GM18873 (cell line): ENCODE measurements at regions not wholly inside any gene's neighbourhood (a gene's known extent, or its start where the extent isn't known, plus 50 kb on each side); places are given as distances from the start of the nearest gene placed in this dataset.

Experiments
- ATAC-seq: cut with Tn5 transposase; IDR thresholded peaks from one replicate; pipeline ENCODE4 v1.9.1; 2021; ENCODE audit warnings: mild to moderate bottlenecking, moderate library complexity, moderate number of reproducible peaks; ENCODE audit not compliant: unreplicated experiment, low FRiP score

- no peak for ATAC-seq
Observed at GRCh38 chr3:5270666-5271371, 83.3 kb downstream of the EDEM1 start.

GRCh38 chr3:5271372-5271683 is 83.8 kb downstream of the EDEM1 start:
- no peak for ATAC-seq

- no peak for ATAC-seq
Observed at GRCh38 chr3:5272387-5272786, 84.9 kb downstream of the EDEM1 start.

- ATAC-seq = no peak
Observed at GRCh38 chr3:5274091-5274490, 86.6 kb downstream of the EDEM1 start.

DNA sequence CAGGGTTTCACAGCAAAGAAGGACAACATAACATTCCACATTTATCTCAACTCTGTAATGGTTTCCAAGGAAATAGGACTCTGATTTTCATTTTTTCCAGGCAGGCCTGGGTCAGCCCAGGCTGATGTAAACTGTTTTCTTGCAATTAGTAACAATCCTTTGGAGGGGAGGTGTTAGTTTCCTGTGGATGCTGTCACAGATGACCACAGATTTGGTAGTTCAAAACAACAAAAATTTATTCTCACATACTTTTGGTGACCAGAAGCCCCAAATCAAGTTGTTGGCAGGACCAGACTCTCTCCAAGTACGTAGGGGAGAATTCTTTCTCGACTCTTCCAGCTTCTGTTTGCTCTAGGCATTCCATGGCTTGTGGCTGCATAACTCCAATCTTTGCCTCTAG is 88.0 kb downstream of the EDEM1 start:
- ATAC-seq = no peak

DNA sequence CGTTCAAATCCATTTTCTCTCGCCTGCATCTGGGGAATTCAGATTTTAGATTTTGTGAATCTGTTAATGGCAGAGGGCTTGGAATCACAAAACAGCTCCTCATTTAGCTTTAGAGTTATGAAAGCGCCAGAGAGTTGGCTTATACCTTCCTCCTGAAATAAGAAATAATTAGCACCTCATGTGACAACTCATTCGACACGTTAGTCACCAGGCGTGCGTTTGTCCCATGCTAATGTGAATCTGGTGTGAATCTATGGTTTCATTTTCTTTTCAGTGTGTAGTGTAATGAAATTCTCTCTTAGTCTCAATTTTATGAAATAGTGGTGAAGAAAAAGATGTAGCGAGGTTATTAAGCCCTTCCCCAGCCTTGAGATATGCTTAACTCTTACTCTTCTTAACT is 89.4 kb downstream of the EDEM1 start:
- no peak for ATAC-seq

- ATAC-seq = no peak
Observed at GRCh38 chr3:5277612-5278236, 90.2 kb downstream of the EDEM1 start.

DNA sequence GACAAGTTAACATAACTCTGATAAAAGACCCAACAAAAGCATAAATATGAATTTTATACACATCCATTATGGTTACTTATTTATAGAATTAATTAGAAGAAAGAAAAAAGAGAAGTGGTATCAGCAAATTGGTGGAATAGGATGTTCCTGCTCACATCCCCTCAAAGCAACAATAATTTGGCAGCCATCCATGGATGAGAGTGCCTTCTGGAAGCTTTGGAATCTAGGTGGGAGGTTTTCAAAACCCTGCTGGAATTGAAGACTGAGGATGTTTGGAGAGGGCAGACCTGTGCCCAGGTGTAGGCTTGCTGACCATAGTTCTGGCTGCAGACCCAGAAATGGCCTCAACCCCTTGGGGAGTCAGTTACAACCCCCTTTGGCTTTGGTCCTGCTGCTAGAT is 91.2 kb downstream of the EDEM1 start:
- ATAC-seq = no peak

DNA sequence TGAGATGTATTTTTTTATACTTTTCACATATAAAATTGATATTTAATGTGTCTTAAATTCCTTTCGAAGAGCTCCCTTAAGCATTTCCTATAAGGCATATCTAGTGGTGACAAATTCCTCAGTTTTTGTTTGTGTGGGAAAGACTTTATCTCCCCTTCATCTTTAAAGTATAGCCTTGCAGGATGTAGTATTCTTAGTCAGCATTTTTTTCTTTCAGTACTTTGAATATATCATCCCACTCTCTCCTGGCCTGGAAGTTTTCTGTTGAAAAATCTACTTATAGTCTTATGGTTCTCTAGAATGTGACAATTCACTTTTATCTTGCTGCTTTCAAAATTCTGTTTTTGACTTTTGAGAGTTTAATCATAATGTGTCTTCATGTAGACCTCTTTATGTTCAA is 95.2 kb downstream of the EDEM1 start:
- ATAC-seq = no peak

DNA sequence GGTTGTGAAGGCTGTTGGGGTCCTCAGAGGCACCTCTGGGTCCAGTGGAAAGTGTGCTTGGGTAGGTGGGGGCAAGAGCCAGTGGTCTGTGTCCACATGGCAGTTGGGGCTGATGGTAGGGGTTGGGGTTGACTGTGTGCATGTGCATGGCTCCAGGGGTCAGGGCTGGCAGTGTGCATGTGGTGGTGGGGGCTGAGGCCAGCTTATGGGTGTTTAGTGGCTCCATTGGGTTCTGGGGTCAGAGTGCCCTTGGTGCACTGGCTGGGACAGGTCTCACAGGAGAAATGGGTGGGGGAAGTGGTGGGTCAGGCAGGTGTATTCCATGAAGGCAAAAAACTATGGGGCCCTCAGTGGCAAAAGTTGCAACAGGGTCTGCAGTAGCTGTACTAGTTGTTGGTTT is 97.9 kb downstream of the EDEM1 start:
- no peak for ATAC-seq

DNA sequence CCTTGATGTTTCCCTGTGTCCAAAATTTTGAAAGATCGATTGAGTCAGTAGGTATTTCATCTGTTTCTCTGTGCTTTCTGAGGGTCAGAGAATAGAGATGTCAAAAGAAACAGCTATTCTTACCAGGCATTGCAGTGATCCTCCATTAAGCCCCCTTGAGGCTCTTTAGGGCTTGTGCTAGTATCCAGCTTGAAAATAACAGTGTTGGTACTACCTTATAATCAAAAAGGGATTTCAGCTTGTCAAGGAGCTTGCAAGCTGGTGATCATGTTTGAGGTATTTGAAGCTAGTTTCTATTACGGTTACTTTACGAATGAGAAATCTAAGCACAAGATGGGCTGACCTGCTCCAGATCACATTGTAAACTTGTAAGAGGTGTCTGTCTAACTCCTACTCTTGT is 103.4 kb downstream of the EDEM1 start:
- ATAC-seq = no peak

GRCh38 chr3:5292512-5292911 is 105.0 kb downstream of the EDEM1 start:
- ATAC-seq = no peak

- ATAC-seq = no peak
Observed at GRCh38 chr3:5293207-5293606, 105.7 kb downstream of the EDEM1 start.

DNA sequence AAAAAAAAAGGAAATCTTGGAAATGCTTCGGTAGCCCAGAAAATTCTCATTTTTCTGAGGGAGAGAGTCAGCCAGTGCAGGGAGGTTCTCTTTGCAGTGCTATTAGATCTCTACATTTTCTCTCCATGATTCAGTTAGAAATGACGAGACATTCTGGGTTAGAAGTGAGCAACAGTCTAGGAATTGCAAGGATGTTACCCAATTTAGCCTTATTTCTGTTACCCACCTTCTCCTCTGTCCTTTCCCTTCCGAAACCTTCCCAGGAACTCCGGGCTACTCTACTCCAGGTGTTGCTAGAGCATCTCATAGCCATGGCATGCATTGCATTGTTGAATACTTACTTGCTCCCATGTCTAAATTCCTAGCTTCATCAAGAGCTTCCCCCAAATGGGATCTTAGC is 106.8 kb downstream of the EDEM1 start:
- no peak for ATAC-seq

DNA sequence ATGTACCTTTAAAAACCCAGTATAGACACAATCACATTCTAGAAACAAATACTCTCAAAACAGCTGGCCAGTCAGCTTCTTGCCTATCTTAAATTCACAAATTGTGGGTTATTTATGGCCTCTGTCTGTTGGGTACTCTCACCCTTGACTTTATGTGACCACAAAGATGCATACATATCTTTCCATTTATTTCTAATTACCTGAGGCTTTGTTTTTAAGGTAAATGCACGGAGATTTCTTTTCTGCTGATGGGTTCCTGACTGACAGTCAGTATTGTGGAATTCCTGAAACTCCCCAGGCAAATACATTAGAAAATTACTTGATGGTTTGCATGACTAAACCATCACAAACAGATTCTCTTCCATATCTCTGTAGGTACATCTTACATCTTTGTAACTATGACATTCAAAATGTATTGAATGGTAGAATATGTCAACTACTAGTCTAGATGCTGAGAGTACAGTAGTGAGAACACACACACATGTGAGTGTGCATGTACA is 107.7 kb downstream of the EDEM1 start:
- no peak for ATAC-seq

- no peak for ATAC-seq
Observed at GRCh38 chr3:5296362-5296761, 108.9 kb downstream of the EDEM1 start.

- no peak for ATAC-seq
Observed at GRCh38 chr3:5297895-5298294, 110.4 kb downstream of the EDEM1 start.

DNA sequence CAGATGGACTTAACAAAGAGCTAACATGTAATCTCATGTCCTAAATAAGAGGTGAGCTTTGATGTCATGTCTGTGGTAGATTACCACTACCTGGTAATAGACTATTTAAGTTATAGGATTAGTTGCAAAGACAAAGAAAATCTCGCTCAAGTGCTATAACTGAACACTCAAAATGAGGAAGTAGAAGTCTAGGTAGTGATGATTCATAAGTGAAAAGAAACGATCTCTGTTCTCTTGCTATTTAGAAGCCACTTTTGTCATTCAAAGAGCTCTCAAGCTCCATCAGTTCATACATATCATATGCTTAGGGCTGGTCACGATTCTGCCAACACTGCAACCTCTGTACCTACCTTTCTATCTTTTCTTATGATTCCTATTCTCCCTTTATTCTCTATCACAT is 110.9 kb downstream of the EDEM1 start:
- peak; percentile 96 for ATAC-seq

GRCh38 chr3:5299161-5299560 is 111.7 kb downstream of the EDEM1 start:
- ATAC-seq = no peak

- no peak for ATAC-seq
Observed at GRCh38 chr3:5300638-5301037, 113.1 kb downstream of the EDEM1 start.

DNA sequence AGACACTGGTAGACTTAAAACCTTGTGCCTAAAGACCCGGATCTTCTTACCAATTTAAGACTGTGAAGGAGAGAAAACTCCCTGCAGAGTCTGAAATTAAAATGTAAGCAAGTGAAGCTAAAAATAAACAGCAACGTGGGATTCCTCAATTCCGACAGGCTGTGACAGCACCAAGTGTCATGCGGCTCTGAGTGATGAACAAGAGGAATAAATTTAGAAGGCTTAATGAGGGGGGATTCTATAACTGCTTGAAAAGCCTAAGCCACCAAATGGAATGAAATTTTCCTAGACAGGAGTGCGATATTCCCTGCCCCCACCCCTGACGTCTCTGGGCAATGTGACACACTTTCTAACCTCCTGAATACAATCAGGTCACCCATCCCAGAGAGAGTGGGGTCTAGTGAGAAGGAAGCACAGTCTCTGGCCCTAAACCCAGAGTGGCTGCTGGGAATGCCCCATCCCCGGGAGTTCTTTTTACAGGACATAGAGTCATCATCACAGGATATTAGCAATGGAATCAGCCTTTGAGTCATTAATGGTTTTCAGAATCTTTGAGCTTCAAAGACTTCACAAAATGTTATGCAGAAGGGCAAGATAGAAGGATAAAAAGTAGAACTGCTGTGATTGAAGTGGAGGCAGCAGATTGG is 114.3 kb downstream of the EDEM1 start:
- no peak for ATAC-seq

- no peak for ATAC-seq
Observed at GRCh38 chr3:5302661-5303060, 115.2 kb downstream of the EDEM1 start.
